RWPE1 (cell line): ENCODE measurements at regions not wholly inside any gene's neighbourhood (a gene's known extent, or its start where the extent isn't known, plus 50 kb on each side); places are given as distances from the start of the nearest gene placed in this dataset.

Experiments
- CTCF ChIA-PET: fragments of 350-600 bp; sonication (Branson Sonifier 250); formaldehyde crosslinking; extraction: SDS; loops from one replicate; lab custom pipeline; 2021; lab: Yijun Ruan, JAX
- POLR2A ChIA-PET: fragments of 400-600 bp; formaldehyde crosslinking; extraction: SDS; loops from one replicate; lab custom pipeline; 2020; ENCODE audit warnings: antibody characterized with exemption; ENCODE audit not compliant: low non-redundant PET; lab: Yijun Ruan, JAX
- DNase-seq: peaks from one replicate; pipeline ENCODE4 v3.0.0; 2012; ENCODE audit warnings: low spot score
- H3K27ac ChIP-seq: fragments of 450-650 bp; 2 replicates; pipeline ENCODE4 v1.5.1; 2017
- CTCF ChIP-seq: fragments of 450-650 bp; conservative IDR thresholded peaks from 2 replicates; pipeline ENCODE4 v1.5.1; 2017; ENCODE audit warnings: low read depth, mild to moderate bottlenecking

DNA sequence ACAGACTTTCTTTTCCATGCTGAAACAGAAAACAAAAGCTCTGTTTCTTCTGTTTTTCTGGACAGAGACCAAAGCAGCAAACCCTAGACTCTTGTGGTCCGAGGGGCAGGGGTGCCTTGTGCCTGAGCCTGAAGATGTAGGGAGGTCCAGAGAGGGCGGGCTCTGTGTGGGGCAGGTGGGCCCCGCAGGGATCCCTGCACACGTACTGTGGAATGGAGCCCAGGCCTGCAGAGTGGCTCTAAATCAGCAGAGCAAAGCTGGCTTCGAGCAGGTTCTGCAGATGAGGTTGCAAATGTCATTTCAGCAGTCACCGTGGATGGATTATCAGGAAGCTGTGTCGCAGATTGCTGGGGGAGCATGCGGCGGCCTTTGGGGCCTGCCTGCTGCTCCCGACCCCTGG, 438.6 kb downstream of the RNF144A start:
- TF ChIP-seq CTCF, result no peak
- no peak for DNase-seq
- ChIA-PET POLR2A (no interaction called here), CTCF (interaction anchor here (0.5 kb wide), 1 partner anchor 398 kb away, joined by 3 read pairs; no protein-coding TSS in a partner anchor)
- H3K27ac ChIP-seq, result no peak overlapping the region

GRCh38 chr2:7356909-7357584, 439.8 kb downstream of the RNF144A start:
- H3K27ac ChIP-seq, result no peak overlapping the region
- TF ChIP-seq CTCF, result no peak
- ChIA-PET POLR2A (no interaction called here), CTCF (no interaction called here)
- no peak for DNase-seq

GRCh38 chr2:7357993-7358392, 440.8 kb downstream of the RNF144A start:
- CTCF ChIA-PET, result no interaction called here
- no peak for DNase-seq
- no peak for TF ChIP-seq CTCF
- no peak overlapping the region for H3K27ac ChIP-seq
- POLR2A ChIA-PET, result no interaction called here

GRCh38 chr2:7358865-7359447, 441.7 kb downstream of the RNF144A start:
- no peak for DNase-seq
- ChIA-PET POLR2A (no interaction called here), CTCF (interaction anchor here (0.6 kb wide), 1 partner anchor 396 kb away, joined by 3 read pairs; no protein-coding TSS in a partner anchor)
- no peak overlapping the region for H3K27ac ChIP-seq
- no peak for TF ChIP-seq CTCF

DNA sequence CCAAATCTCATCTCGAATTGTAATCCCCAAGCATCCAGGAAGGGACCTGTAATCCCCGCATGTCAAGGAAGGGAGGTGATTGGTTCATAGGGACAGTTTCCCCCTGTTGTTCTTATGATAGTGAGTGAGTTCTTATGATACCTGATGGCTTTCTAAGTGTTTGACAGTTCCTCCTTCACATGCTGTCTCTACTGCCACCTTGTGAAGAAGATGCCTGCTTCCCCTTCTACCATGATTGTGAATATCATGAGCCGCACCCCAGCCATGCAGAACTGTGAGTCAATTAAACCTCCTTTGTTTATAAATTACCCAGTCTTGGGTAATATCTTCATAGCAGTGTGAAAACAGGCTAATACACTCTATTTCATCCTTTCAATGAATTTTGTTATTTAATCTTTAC, 446.7 kb downstream of the RNF144A start:
- ChIA-PET CTCF (no interaction called here), POLR2A (no interaction called here)
- no peak overlapping the region for H3K27ac ChIP-seq
- TF ChIP-seq CTCF, result no peak
- no peak for DNase-seq

GRCh38 chr2:7368211-7368610, 451.0 kb downstream of the RNF144A start:
- CTCF ChIA-PET, result no interaction called here
- no peak overlapping the region for H3K27ac ChIP-seq
- no peak for TF ChIP-seq CTCF
- DNase-seq, result no peak
- POLR2A ChIA-PET, result no interaction called here
